ENCODE measurements at regions not wholly inside any gene's neighbourhood (a gene's known extent, or its start where the extent isn't known, plus 50 kb on each side); places are given as distances from the start of the nearest gene placed in this dataset.
A peak's percentile ranks its signal among the peaks of the same experiment; 100 is the strongest.

DNA sequence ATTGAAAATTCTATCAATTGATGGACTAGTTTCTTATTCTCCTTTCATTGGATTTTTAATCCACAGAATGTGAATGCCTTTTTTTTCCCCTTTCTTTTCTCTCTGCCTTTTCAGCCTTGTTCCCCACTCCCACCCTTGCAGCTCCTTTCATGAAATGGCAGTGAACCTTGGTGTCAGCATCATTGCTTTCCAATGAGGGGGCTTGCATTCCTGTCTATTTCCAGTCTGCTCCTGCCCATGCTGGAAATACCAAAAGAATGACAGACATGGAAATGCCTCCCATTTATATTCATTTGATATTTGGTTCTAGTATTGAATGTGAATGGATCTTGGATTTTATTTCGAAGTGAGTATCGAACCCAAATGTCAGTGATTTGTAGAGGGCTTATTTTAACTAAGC is 162.7 kb upstream of the SGCD start:
- FAIRE-seq, result no peak
- CTCF ChIA-PET, result interaction anchor here (0.7 kb wide), 1 partner anchor 35 kb away, joined by 3 read pairs; no protein-coding TSS in a partner anchor
- Histone ChIP-seq H3K4me3 (no peak overlapping the region), H3K9me3 (no peaks in the 10 kb centered on the region), H3K27ac (peak overlapping the region in 1 of 2 experiments; percentile 13; a peak in 1 of 6 replicates), H3K4me1 (no peaks in the 10 kb centered on the region; the same call in 2 of the 3 replicates), H3K4me2 (no peak overlapping the region)
- no peak for ATAC-seq
- no peak for TF ChIP-seq MAZ (IDR thresholded peaks at IDR 0.05; ENCODE audit: borderline replicate concordance, low read depth, low read length)
- TF ChIP-seq, protein P1, sequence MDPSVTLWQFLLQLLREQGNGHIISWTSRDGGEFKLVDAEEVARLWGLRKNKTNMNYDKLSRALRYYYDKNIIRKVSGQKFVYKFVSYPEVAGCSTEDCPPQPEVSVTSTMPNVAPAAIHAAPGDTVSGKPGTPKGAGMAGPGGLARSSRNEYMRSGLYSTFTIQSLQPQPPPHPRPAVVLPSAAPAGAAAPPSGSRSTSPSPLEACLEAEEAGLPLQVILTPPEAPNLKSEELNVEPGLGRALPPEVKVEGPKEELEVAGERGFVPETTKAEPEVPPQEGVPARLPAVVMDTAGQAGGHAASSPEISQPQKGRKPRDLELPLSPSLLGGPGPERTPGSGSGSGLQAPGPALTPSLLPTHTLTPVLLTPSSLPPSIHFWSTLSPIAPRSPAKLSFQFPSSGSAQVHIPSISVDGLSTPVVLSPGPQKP (IDR thresholded peaks at IDR 0.05; ENCODE audit: low read depth, low read length), result no peak
- 86% methylated on average over 2 of the region's 2 CpGs for WGBS (ENCODE audit: missing lambda C conversion rate)
- POLR2A ChIA-PET, result no interaction called here
- no peak for DNase-seq (ENCODE audit: low read depth in 1 of 2, low spot score in 1 of 2)

GRCh38 chr5:156169495-156169894 is 157.5 kb upstream of the SGCD start:
- FAIRE-seq (no peak), ATAC-seq (no peak), DNase-seq (ENCODE audit: low read depth in 1 of 2, low spot score in 1 of 2) (no peak)
- H3K9me3 ChIP-seq, result no peaks in the 10 kb centered on the region
- H3K4me1 ChIP-seq, result no peaks in the 10 kb centered on the region
- CTCF ChIA-PET, result no interaction called here
- no peak overlapping the region for H3K4me3 ChIP-seq
- WGBS (ENCODE audit: missing lambda C conversion rate), result 82% methylated on average over 1 of the region's 1 CpG
- no peak for TF ChIP-seq FOSL2 (IDR thresholded peaks at IDR 0.05)
- TF ChIP-seq FOSL2 (CRISPR knock-in tag; IDR thresholded peaks at IDR 0.05), result no peak
- TF ChIP-seq RNF2 (IDR thresholded peaks at IDR 0.05; ENCODE audit: borderline replicate concordance, low read depth), result no peak
- TF ChIP-seq JUNB (IDR thresholded peaks at IDR 0.05), result no peak
- no peak for TF ChIP-seq TP53 (CRISPR knock-in tag; IDR thresholded peaks at IDR 0.05)
- no peak for TF ChIP-seq MAFK (IDR thresholded peaks at IDR 0.05; ENCODE audit: partially characterized antibody)
- no peak for TF ChIP-seq BHLHE40 (IDR thresholded peaks at IDR 0.05; ENCODE audit: low read depth, low read length)
- TF ChIP-seq RAD21 (conservative IDR thresholded peaks at IDR 0.05 in 1 of 2, IDR thresholded peaks at IDR 0.05 in 1 of 2), result no peak
- TF ChIP-seq, protein P2, sequence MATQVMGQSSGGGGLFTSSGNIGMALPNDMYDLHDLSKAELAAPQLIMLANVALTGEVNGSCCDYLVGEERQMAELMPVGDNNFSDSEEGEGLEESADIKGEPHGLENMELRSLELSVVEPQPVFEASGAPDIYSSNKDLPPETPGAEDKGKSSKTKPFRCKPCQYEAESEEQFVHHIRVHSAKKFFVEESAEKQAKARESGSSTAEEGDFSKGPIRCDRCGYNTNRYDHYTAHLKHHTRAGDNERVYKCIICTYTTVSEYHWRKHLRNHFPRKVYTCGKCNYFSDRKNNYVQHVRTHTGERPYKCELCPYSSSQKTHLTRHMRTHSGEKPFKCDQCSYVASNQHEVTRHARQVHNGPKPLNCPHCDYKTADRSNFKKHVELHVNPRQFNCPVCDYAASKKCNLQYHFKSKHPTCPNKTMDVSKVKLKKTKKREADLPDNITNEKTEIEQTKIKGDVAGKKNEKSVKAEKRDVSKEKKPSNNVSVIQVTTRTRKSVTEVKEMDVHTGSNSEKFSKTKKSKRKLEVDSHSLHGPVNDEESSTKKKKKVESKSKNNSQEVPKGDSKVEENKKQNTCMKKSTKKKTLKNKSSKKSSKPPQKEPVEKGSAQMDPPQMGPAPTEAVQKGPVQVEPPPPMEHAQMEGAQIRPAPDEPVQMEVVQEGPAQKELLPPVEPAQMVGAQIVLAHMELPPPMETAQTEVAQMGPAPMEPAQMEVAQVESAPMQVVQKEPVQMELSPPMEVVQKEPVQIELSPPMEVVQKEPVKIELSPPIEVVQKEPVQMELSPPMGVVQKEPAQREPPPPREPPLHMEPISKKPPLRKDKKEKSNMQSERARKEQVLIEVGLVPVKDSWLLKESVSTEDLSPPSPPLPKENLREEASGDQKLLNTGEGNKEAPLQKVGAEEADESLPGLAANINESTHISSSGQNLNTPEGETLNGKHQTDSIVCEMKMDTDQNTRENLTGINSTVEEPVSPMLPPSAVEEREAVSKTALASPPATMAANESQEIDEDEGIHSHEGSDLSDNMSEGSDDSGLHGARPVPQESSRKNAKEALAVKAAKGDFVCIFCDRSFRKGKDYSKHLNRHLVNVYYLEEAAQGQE (IDR thresholded peaks at IDR 0.05), result no peak
- no peak for TF ChIP-seq ZNF302 (CRISPR knock-in tag; IDR thresholded peaks at IDR 0.05)
- POLR2A ChIA-PET, result no interaction called here
- peak overlapping the region in 1 of 2 experiments; percentile 28; a peak in 1 of 6 replicates for H3K27ac ChIP-seq
- no peak overlapping the region for H3K4me2 ChIP-seq

DNA sequence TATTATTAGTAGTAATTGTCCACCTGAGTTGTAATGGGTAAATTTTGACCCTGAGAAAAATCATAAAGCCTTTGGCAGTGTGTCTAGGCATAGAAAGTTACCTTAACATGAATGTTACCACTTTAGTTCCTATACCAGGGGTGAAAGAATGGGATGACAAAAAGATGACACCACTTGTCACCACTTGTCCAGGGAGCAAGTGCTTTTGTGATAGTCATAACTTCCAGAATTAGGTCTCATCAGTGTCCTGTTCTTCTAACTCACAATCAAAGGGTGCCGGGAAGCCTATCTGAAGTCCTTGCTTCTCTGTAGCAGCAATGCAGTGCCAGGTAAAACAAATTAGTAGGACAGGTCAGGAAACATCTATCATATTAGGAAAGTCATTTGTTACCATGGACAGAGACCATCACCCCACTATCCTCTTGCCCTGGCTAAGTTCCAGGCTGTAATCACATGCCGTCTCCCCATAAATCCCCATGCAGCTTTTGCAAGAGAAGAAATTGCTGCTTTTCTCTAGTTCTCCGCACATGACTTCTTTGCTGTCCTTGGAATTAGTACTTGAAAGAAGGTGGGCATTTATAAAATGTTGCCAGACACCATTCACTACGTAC is 156.5 kb upstream of the SGCD start:
- H3K4me3 ChIP-seq, result no peak overlapping the region
- ChIA-PET CTCF (no interaction called here), POLR2A (no interaction called here)
- ATAC-seq (no peak), DNase-seq (ENCODE audit: low read depth in 1 of 2, low spot score in 1 of 2) (no peak), FAIRE-seq (no peak)
- TF ChIP-seq RCOR1 (IDR thresholded peaks at IDR 0.05; ENCODE audit: low read depth, low read length) (no peak), FOSL2 (IDR thresholded peaks at IDR 0.05) (no peak), FOSL2 (CRISPR knock-in tag; IDR thresholded peaks at IDR 0.05) (no peak), NPAS2 (CRISPR knock-in tag; IDR thresholded peaks at IDR 0.05; ENCODE audit: borderline replicate concordance) (no peak), HDAC2 (IDR thresholded peaks at IDR 0.05) (no peak), ESRRA (IDR thresholded peaks at IDR 0.05; ENCODE audit: borderline replicate concordance, low read length) (no peak), SREBF2 (IDR thresholded peaks at IDR 0.05) (no peak), KDM5A (IDR thresholded peaks at IDR 0.05) (no peak), USF2 (IDR thresholded peaks at IDR 0.05) (no peak), E2F6 (IDR thresholded peaks at IDR 0.05; ENCODE audit: borderline replicate concordance, low read depth) (no peak)
- TF ChIP-seq, protein P3, sequence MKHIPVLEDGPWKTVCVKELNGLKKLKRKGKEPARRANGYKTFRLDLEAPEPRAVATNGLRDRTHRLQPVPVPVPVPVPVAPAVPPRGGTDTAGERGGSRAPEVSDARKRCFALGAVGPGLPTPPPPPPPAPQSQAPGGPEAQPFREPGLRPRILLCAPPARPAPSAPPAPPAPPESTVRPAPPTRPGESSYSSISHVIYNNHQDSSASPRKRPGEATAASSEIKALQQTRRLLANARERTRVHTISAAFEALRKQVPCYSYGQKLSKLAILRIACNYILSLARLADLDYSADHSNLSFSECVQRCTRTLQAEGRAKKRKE (CRISPR knock-in tag; IDR thresholded peaks at IDR 0.05; ENCODE audit: low read depth), result no peak
- H3K4me2 ChIP-seq, result no peak overlapping the region
- H3K27ac ChIP-seq, result no peak overlapping the region
- no peaks in the 10 kb centered on the region for H3K9me3 ChIP-seq
- H3K4me1 ChIP-seq, result peaks cover 3% of the 10 kb centered on the region; the same call in 1 of the 3 replicates
- WGBS (ENCODE audit: missing lambda C conversion rate), result 90% methylated on average over 4 of the region's 4 CpGs

Measured in A549 (cell line).